HFFc6 (cell line): ENCODE measurements at regions not wholly inside any gene's neighbourhood (a gene's known extent, or its start where the extent isn't known, plus 50 kb on each side); places are given as distances from the start of the nearest gene placed in this dataset.

Experiments
- DNase-seq: peaks from one replicate; pipeline ENCODE4 v3.0.0-alpha.2; 2018
- H3K27ac Mint-ChIP-seq: 2 replicates; pipeline ENCODE4 v1.8.0; 2020; ENCODE audit warnings: mild to moderate bottlenecking, mixed read lengths
- H3K27me3 Mint-ChIP-seq: 2 replicates; pipeline ENCODE4 v1.8.0; 2021; ENCODE audit warnings: mild to moderate bottlenecking, moderate library complexity, mixed read lengths; ENCODE audit not compliant: insufficient read depth
- H3K36me3 Mint-ChIP-seq: 2 replicates; pipeline ENCODE4 v1.8.0; 2021; ENCODE audit warnings: low read depth, mixed read lengths
- H3K4me1 Mint-ChIP-seq: 2 replicates; pipeline ENCODE4 v1.8.0; 2020; ENCODE audit warnings: low read depth, mixed read lengths
- H3K4me3 Mint-ChIP-seq: 2 replicates; pipeline ENCODE4 v1.8.0; 2020; ENCODE audit warnings: mild to moderate bottlenecking, moderate library complexity, mixed read lengths
- H3K9me3 Mint-ChIP-seq: 2 replicates; pipeline ENCODE4 v1.8.0; 2020; ENCODE audit warnings: mild to moderate bottlenecking, mixed read lengths
- TF ChIP-seq, protein P1 (sequence below): fragments of 200-600 bp; sonication (generic); IDR thresholded peaks from 2 replicates; pipeline ENCODE4 v1.5.0; 2021; ENCODE audit warnings: antibody characterized with exemption, mild to moderate bottlenecking

- Mint-ChIP-seq H3K27me3 (peaks cover 5% of the 10 kb centered on the region; the same call in 1 of the 2 replicates), H3K36me3 (no peaks in the 10 kb centered on the region), H3K4me1 (peaks cover 22% of the 10 kb centered on the region), H3K4me3 (no peak overlapping the region), H3K27ac (no peak overlapping the region), H3K9me3 (no peaks in the 10 kb centered on the region)
- TF ChIP-seq, protein P1, sequence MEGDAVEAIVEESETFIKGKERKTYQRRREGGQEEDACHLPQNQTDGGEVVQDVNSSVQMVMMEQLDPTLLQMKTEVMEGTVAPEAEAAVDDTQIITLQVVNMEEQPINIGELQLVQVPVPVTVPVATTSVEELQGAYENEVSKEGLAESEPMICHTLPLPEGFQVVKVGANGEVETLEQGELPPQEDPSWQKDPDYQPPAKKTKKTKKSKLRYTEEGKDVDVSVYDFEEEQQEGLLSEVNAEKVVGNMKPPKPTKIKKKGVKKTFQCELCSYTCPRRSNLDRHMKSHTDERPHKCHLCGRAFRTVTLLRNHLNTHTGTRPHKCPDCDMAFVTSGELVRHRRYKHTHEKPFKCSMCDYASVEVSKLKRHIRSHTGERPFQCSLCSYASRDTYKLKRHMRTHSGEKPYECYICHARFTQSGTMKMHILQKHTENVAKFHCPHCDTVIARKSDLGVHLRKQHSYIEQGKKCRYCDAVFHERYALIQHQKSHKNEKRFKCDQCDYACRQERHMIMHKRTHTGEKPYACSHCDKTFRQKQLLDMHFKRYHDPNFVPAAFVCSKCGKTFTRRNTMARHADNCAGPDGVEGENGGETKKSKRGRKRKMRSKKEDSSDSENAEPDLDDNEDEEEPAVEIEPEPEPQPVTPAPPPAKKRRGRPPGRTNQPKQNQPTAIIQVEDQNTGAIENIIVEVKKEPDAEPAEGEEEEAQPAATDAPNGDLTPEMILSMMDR: no peak
- no peak for DNase-seq
These were observed 57.7 kb downstream of the NKX2-2 start for GRCh38 chr20:21456207-21456606.

DNA sequence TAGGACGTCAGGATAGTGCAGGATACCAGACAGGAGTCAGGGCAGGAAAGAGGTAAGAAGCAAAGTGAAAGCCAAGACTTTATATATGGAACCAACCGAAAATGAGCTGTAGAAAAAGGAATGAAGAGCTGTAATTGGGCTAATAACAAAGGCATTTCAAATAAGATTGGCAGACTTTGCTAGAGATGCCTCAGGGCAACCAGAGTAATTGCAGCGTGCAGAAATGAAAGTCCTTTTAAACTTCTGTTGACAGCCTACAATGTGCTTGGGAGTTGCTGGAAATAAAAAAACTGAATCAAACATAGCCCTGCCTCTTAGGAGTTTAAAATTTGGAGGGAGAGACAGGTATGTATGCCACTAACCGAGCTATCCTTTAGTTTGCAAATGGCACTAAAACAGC is 56.4 kb upstream of the NKX2-4 start:
- no peaks in the 10 kb centered on the region for H3K36me3 Mint-ChIP-seq
- H3K27me3 Mint-ChIP-seq: peaks cover 6% of the 10 kb centered on the region; the same call in 1 of the 2 replicates
- peak overlapping the region; percentile 25 for H3K4me3 Mint-ChIP-seq
- peak; percentile 53 for DNase-seq
- TF ChIP-seq, protein P1: no peak
- H3K4me1 Mint-ChIP-seq: peaks cover 28% of the 10 kb centered on the region
- no peaks in the 10 kb centered on the region for H3K9me3 Mint-ChIP-seq
- no peak overlapping the region for H3K27ac Mint-ChIP-seq

DNA sequence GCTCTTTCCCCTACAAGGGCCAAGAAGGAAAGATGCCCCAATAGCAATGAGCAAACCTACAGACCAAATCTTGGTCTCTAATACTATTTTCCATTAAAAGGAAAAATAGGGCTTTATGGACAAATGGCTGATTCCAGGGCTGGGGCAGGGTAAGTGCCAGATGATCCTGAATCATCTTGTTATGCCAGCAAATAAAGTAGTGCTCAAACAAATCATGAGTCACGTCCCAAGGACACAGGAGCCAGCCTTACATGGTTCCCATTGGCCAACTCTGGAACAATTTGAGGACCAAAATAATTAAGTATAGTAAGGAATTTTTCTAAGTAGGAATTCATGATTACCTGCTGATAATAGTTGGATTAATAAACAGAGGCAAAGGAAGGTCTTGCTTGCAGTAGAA is 53.2 kb upstream of the NKX2-4 start:
- Mint-ChIP-seq H3K9me3 (no peaks in the 10 kb centered on the region), H3K4me3 (no peak overlapping the region), H3K36me3 (no peaks in the 10 kb centered on the region), H3K27me3 (peaks cover 1% of the 10 kb centered on the region; the same call in 1 of the 2 replicates), H3K27ac (no peak overlapping the region), H3K4me1 (peaks cover 28% of the 10 kb centered on the region)
- TF ChIP-seq, protein P1: no peak
- DNase-seq: peak; percentile 4
